Neural progenitor cell (in vitro differentiated cells): ENCODE measurements at regions not wholly inside any gene's neighbourhood (a gene's known extent, or its start where the extent isn't known, plus 50 kb on each side); places are given as distances from the start of the nearest gene placed in this dataset.

Experiments
- DNase-seq: peaks from one replicate; pipeline ENCODE4 v3.0.0-alpha.2; 2016; ENCODE audit warnings: low spot score
- H2AFZ ChIP-seq: fragments of 200-600 bp; sonication (generic); replicated peaks from 2 replicates; pipeline ENCODE4 v1.6.1; 2016; ENCODE audit warnings: antibody characterized with exemption
- H3F3A ChIP-seq: fragments of 200-600 bp; sonication (generic); 2 replicates; pipeline ENCODE4 v1.6.1; 2016; ENCODE audit warnings: antibody characterized with exemption, low read depth
- H3K27ac ChIP-seq: fragments of 200-600 bp; sonication (generic); 2 replicates; pipeline ENCODE4 v1.5.1; 2016; ENCODE audit warnings: mild to moderate bottlenecking
- H3K27me3 ChIP-seq: fragments of 200-600 bp; sonication (generic); 2 replicates; pipeline ENCODE4 v1.6.1; 2016; ENCODE audit warnings: mild to moderate bottlenecking, moderate library complexity
- H3K36me3 ChIP-seq: fragments of 200-600 bp; sonication (generic); 2 replicates; pipeline ENCODE4 v1.5.1; 2016
- H3K4me1 ChIP-seq: fragments of 200-600 bp; sonication (generic); 2 replicates; pipeline ENCODE4 v1.6.1; 2016; ENCODE audit warnings: mixed run types
- H3K4me2 ChIP-seq: fragments of 200-600 bp; sonication (generic); 2 replicates; pipeline ENCODE4 v1.6.1; 2016
- H3K4me3 ChIP-seq: fragments of 200-600 bp; sonication (generic); 2 replicates; pipeline ENCODE4 v1.5.1; 2016
- H3K79me2 ChIP-seq: fragments of 200-600 bp; sonication (generic); 2 replicates; pipeline ENCODE4 v1.6.1; 2016; ENCODE audit warnings: low read depth
- H3K9ac ChIP-seq: fragments of 200-600 bp; sonication (generic); 2 replicates; pipeline ENCODE4 v1.6.1; 2016
- H3K9me3 ChIP-seq: fragments of 200-600 bp; sonication (generic); 2 replicates; pipeline ENCODE4 v1.5.1; 2016; ENCODE audit warnings: low read depth
- H4K20me1 ChIP-seq: fragments of 200-600 bp; sonication (generic); 2 replicates; pipeline ENCODE4 v1.6.1; 2016; ENCODE audit warnings: low read depth
- H3K27ac Mint-ChIP-seq: 3 replicates; pipeline ENCODE4 v1.8.0; 2021; ENCODE audit warnings: mixed read lengths
- H3K27me3 Mint-ChIP-seq: 2 replicates; pipeline ENCODE4 v1.8.0; 2022; ENCODE audit warnings: low read depth, mild to moderate bottlenecking, inconsistent platforms, moderate library complexity, mixed read lengths; ENCODE audit not compliant: insufficient read depth
- H3K36me3 Mint-ChIP-seq: 3 replicates; pipeline ENCODE4 v1.8.0; 2021; ENCODE audit warnings: mixed read lengths
- H3K4me1 Mint-ChIP-seq: 3 replicates; pipeline ENCODE4 v1.8.0; 2021; ENCODE audit warnings: mixed read lengths
- H3K4me3 Mint-ChIP-seq: 3 replicates; pipeline ENCODE4 v1.8.0; 2021; ENCODE audit warnings: mild to moderate bottlenecking, moderate library complexity, mixed read lengths
- H3K9me3 Mint-ChIP-seq: 3 replicates; pipeline ENCODE4 v1.8.0; 2020; ENCODE audit warnings: mixed read lengths
- CTCF ChIP-seq: fragments of 200-600 bp; sonication (generic); IDR thresholded peaks from 2 replicates; pipeline ENCODE4 v1.5.1; 2017; ENCODE audit warnings: antibody characterized with exemption, mild to moderate bottlenecking
- EZH2 ChIP-seq: fragments of 200-600 bp; sonication (generic); IDR thresholded peaks from 2 replicates; pipeline ENCODE4 v1.6.1; 2017; ENCODE audit warnings: antibody characterized with exemption, mild to moderate bottlenecking, moderate library complexity
- EZH2phosphoT487 ChIP-seq: fragments of 200-600 bp; sonication (generic); IDR thresholded peaks from 2 replicates; pipeline ENCODE4 v1.6.1; 2017; ENCODE audit warnings: antibody characterized with exemption

- no peaks in the 10 kb centered on the region for H4K20me1 ChIP-seq
- H3K79me2 ChIP-seq: no peaks in the 10 kb centered on the region
- H3K4me2 ChIP-seq: peak overlapping the region; percentile 64
- no peaks in the 10 kb centered on the region for H3K9me3 ChIP-seq
- H3K27ac ChIP-seq: peak overlapping the region; percentile 87
- H2AFZ ChIP-seq: no peak overlapping the region
- Mint-ChIP-seq H3K4me1 (peaks cover 2% of the 10 kb centered on the region), H3K27me3 (no peaks in the 10 kb centered on the region), H3K9me3 (no peaks in the 10 kb centered on the region), H3K27ac (no peak overlapping the region), H3K4me3 (no peak overlapping the region), H3K36me3 (no peaks in the 10 kb centered on the region)
- H3F3A ChIP-seq: peaks cover 25% of the 10 kb centered on the region
- no peak overlapping the region for H3K9ac ChIP-seq
- no peak for TF ChIP-seq CTCF
- no peak for TF ChIP-seq EZH2phosphoT487
- no peak for TF ChIP-seq EZH2
- no peaks in the 10 kb centered on the region for H3K27me3 ChIP-seq
- no peak for DNase-seq
- H3K36me3 ChIP-seq: no peaks in the 10 kb centered on the region
- H3K4me1 ChIP-seq: peaks cover 36% of the 10 kb centered on the region
- H3K4me3 ChIP-seq: peak overlapping the region; percentile 13
These were observed 270.3 kb downstream of the DTHD1 start for GRCh38 chr4:36551697-36552214.

- no peak overlapping the region for H2AFZ ChIP-seq
- H3K27me3 ChIP-seq: no peaks in the 10 kb centered on the region
- H3K4me1 Mint-ChIP-seq: peaks cover 2% of the 10 kb centered on the region
- no peaks in the 10 kb centered on the region for H3K36me3 Mint-ChIP-seq
- no peaks in the 10 kb centered on the region for H3K9me3 ChIP-seq
- no peaks in the 10 kb centered on the region for H3K9me3 Mint-ChIP-seq
- H3K79me2 ChIP-seq: no peaks in the 10 kb centered on the region
- TF ChIP-seq CTCF (no peak), EZH2 (no peak), EZH2phosphoT487 (no peak)
- no peak overlapping the region for H3K27ac ChIP-seq
- no peak overlapping the region for H3K27ac Mint-ChIP-seq
- H3K27me3 Mint-ChIP-seq: no peaks in the 10 kb centered on the region
- peaks cover 38% of the 10 kb centered on the region for H3K4me1 ChIP-seq
- H3K9ac ChIP-seq: no peak overlapping the region
- H3K4me2 ChIP-seq: no peak overlapping the region
- no peaks in the 10 kb centered on the region for H3K36me3 ChIP-seq
- H4K20me1 ChIP-seq: no peaks in the 10 kb centered on the region
- no peak for DNase-seq
- H3K4me3 Mint-ChIP-seq: no peak overlapping the region
- no peak overlapping the region for H3K4me3 ChIP-seq
- H3F3A ChIP-seq: peaks cover 25% of the 10 kb centered on the region
These were observed 271.6 kb downstream of the DTHD1 start for GRCh38 chr4:36553029-36553428.

- DNase-seq: no peak
- H2AFZ ChIP-seq: no peak overlapping the region
- no peak overlapping the region for H3K4me2 ChIP-seq
- H3K27me3 Mint-ChIP-seq: no peaks in the 10 kb centered on the region
- H3K4me1 Mint-ChIP-seq: peaks cover 2% of the 10 kb centered on the region
- no peak overlapping the region for H3K9ac ChIP-seq
- no peaks in the 10 kb centered on the region for H3K36me3 ChIP-seq
- H3K27me3 ChIP-seq: no peaks in the 10 kb centered on the region
- H3K36me3 Mint-ChIP-seq: no peaks in the 10 kb centered on the region
- peaks cover 38% of the 10 kb centered on the region for H3K4me1 ChIP-seq
- H3K79me2 ChIP-seq: no peaks in the 10 kb centered on the region
- H3K4me3 ChIP-seq: no peak overlapping the region
- TF ChIP-seq EZH2phosphoT487: no peak
- TF ChIP-seq EZH2: no peak
- no peak for TF ChIP-seq CTCF
- H3K27ac Mint-ChIP-seq: no peak overlapping the region
- peaks cover 25% of the 10 kb centered on the region for H3F3A ChIP-seq
- no peaks in the 10 kb centered on the region for H3K9me3 ChIP-seq
- no peaks in the 10 kb centered on the region for H4K20me1 ChIP-seq
- H3K27ac ChIP-seq: no peak overlapping the region
- H3K9me3 Mint-ChIP-seq: no peaks in the 10 kb centered on the region
- H3K4me3 Mint-ChIP-seq: no peak overlapping the region
These were observed 272.0 kb downstream of the DTHD1 start for GRCh38 chr4:36553453-36553852.
